ENCODE measurements at regions not wholly inside any gene's neighbourhood (a gene's known extent, or its start where the extent isn't known, plus 50 kb on each side); places are given as distances from the start of the nearest gene placed in this dataset.

DNA sequence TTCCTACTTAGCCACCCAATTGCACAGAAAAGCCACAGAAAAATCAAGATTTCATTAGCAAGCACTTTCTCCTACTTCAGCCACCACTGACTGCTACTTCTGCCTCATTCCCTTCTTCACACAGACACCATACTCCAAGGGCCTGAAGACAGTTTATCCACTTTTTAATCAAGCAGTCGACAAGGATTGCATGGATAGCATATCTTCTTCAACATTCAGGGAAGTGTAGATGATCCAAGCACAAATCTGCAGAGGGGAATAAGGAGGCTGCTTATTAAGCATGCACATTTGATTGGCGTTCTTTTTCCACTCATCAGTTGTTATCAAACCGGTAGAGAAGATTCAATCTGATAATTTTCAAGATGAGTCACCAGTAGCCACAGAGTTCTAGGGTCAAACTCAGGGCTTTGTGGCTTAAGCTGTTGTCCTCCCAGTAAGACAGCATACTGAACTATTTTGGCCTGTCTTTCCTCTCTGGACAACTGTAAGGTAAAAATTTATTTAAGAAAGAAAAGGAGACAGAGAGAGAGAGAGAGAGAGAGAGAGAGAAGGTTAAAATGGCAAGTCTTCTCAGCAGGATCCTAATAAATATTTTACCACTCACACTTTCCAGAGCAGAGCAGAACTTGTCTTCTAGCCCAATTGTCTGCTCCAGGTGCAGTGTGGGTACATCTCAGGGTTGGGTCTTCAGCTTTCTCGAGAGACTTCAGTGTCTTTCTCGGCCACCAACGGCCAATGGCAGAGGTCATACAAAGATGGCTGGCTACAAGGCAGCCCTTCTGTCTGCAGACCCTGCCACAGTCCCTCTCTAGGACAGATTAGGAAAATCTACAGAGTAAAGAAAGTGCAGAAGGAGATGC lies 80.6 kb upstream of the BHLHE40 start (continued):
- TF ChIP-seq CHCHD3 (CRISPR knock-in tag; IDR thresholded peaks at IDR 0.05), result no peak
- TF ChIP-seq ERF (CRISPR knock-in tag; IDR thresholded peaks at IDR 0.05), result no peak; the same call in 1 of the 2 replicates
- TF ChIP-seq NR1H2 (CRISPR knock-in tag; IDR thresholded peaks at IDR 0.05), result no peak
- no peak for TF ChIP-seq SNRNP70 (optimal IDR thresholded peaks at IDR 0.05; ENCODE audit: low read depth, low read length)
- peak; percentile 88 to 89 for TF ChIP-seq KDM1A (IDR thresholded peaks at IDR 0.05)
- no peak for TF ChIP-seq PCBP1 (IDR thresholded peaks at IDR 0.05; ENCODE audit: low read depth, low read length, poor library complexity, severe bottlenecking)
- TF ChIP-seq ZNF347 (CRISPR knock-in tag; IDR thresholded peaks at IDR 0.05; ENCODE audit: low read depth), result no peak
- 0 out of 2 replicates have a peak, but pooled peaks have one; percentile 25 for TF ChIP-seq MYNN (IDR thresholded peaks at IDR 0.05)
- TF ChIP-seq MYNN (CRISPR knock-in tag; IDR thresholded peaks at IDR 0.05), result no peak
- TF ChIP-seq, protein P1, sequence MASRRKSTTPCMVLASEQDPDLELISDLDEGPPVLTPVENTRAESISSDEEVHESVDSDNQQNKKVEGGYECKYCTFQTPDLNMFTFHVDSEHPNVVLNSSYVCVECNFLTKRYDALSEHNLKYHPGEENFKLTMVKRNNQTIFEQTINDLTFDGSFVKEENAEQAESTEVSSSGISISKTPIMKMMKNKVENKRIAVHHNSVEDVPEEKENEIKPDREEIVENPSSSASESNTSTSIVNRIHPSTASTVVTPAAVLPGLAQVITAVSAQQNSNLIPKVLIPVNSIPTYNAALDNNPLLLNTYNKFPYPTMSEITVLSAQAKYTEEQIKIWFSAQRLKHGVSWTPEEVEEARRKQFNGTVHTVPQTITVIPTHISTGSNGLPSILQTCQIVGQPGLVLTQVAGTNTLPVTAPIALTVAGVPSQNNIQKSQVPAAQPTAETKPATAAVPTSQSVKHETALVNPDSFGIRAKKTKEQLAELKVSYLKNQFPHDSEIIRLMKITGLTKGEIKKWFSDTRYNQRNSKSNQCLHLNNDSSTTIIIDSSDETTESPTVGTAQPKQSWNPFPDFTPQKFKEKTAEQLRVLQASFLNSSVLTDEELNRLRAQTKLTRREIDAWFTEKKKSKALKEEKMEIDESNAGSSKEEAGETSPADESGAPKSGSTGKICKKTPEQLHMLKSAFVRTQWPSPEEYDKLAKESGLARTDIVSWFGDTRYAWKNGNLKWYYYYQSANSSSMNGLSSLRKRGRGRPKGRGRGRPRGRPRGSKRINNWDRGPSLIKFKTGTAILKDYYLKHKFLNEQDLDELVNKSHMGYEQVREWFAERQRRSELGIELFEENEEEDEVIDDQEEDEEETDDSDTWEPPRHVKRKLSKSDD (conservative IDR thresholded peaks at IDR 0.05; ENCODE audit: low read length), result no peak
- no peak for TF ChIP-seq HOXB6 (CRISPR knock-in tag; IDR thresholded peaks at IDR 0.05; ENCODE audit: borderline replicate concordance)
- peak; percentile 61 for TF ChIP-seq ZNF766 (CRISPR knock-in tag; conservative IDR thresholded peaks at IDR 0.05)
- TF ChIP-seq RHOXF2B (CRISPR knock-in tag; conservative IDR thresholded peaks at IDR 0.05), result no peak
- peak; percentile 72 for TF ChIP-seq GATA2 (CRISPR knock-in tag; IDR thresholded peaks at IDR 0.05)
- TF ChIP-seq BRD9 (IDR thresholded peaks at IDR 0.05; ENCODE audit: low read depth, partially characterized antibody), result no peak
- TF ChIP-seq, protein P2, sequence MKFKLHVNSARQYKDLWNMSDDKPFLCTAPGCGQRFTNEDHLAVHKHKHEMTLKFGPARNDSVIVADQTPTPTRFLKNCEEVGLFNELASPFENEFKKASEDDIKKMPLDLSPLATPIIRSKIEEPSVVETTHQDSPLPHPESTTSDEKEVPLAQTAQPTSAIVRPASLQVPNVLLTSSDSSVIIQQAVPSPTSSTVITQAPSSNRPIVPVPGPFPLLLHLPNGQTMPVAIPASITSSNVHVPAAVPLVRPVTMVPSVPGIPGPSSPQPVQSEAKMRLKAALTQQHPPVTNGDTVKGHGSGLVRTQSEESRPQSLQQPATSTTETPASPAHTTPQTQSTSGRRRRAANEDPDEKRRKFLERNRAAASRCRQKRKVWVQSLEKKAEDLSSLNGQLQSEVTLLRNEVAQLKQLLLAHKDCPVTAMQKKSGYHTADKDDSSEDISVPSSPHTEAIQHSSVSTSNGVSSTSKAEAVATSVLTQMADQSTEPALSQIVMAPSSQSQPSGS (CRISPR knock-in tag; IDR thresholded peaks at IDR 0.05), result no peak
- no peak for TF ChIP-seq ZNF146 (CRISPR knock-in tag; IDR thresholded peaks at IDR 0.05; ENCODE audit: unreplicated experiment)
- TF ChIP-seq SAFB (IDR thresholded peaks at IDR 0.05; ENCODE audit: borderline replicate concordance, low read depth, low read length), result no peak
- TF ChIP-seq, protein P3, sequence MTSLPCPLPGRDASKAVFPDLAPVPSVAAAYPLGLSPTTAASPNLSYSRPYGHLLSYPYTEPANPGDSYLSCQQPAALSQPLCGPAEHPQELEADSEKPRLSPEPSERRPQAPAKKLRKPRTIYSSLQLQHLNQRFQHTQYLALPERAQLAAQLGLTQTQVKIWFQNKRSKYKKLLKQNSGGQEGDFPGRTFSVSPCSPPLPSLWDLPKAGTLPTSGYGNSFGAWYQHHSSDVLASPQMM (CRISPR knock-in tag; IDR thresholded peaks at IDR 0.05), result no peak
- TF ChIP-seq, protein P4, sequence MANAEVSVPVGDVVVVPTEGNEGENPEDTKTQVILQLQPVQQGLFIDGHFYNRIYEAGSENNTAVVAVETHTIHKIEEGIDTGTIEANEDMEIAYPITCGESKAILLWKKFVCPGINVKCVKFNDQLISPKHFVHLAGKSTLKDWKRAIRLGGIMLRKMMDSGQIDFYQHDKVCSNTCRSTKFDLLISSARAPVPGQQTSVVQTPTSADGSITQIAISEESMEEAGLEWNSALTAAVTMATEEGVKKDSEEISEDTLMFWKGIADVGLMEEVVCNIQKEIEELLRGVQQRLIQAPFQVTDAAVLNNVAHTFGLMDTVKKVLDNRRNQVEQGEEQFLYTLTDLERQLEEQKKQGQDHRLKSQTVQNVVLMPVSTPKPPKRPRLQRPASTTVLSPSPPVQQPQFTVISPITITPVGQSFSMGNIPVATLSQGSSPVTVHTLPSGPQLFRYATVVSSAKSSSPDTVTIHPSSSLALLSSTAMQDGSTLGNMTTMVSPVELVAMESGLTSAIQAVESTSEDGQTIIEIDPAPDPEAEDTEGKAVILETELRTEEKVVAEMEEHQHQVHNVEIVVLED (CRISPR knock-in tag; IDR thresholded peaks at IDR 0.05), result no peak
- TF ChIP-seq, protein P5, sequence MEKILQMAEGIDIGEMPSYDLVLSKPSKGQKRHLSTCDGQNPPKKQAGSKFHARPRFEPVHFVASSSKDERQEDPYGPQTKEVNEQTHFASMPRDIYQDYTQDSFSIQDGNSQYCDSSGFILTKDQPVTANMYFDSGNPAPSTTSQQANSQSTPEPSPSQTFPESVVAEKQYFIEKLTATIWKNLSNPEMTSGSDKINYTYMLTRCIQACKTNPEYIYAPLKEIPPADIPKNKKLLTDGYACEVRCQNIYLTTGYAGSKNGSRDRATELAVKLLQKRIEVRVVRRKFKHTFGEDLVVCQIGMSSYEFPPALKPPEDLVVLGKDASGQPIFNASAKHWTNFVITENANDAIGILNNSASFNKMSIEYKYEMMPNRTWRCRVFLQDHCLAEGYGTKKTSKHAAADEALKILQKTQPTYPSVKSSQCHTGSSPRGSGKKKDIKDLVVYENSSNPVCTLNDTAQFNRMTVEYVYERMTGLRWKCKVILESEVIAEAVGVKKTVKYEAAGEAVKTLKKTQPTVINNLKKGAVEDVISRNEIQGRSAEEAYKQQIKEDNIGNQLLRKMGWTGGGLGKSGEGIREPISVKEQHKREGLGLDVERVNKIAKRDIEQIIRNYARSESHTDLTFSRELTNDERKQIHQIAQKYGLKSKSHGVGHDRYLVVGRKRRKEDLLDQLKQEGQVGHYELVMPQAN (IDR thresholded peaks at IDR 0.05; ENCODE audit: borderline replicate concordance), result no peak
